Hematopoietic multipotent progenitor cell treated with erythropoietin and hydrocortisone succinate and interleukin-3 and kit ligand, for 8 days (in vitro differentiated cells): ENCODE measurements at regions not wholly inside any gene's neighbourhood (a gene's known extent, or its start where the extent isn't known, plus 50 kb on each side); places are given as distances from the start of the nearest gene placed in this dataset.

Experiments
- DNase-seq: peaks from one replicate; pipeline ENCODE4 v3.0.0-alpha.2; 2015

- no peak for DNase-seq
These were observed 146.5 kb downstream of the SYK start for GRCh38 chr9:90948156-90948555.

- DNase-seq = no peak
These were observed 149.0 kb downstream of the SYK start for GRCh38 chr9:90950600-90950999.

- DNase-seq = no peak
These were observed 151.6 kb downstream of the SYK start for GRCh38 chr9:90953200-90953599.

DNA sequence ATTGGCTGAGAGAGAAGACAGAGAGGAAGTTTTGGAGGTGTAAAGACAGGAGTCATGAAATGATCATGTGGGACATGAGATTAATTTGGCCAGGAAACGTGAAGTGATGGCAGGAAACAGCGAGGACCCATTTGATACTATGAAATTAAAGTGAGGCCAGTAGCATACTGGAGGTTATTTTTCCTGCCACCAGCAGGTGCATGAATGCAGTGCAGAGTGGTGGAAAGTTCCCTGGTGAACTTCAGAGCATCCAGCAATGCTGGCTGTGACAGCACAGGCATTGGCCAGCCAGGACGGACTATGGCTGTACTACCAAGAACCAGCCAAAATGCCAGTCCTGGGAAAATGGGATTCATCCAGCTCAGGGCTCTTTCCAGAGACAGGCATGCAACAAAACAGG is 152.2 kb downstream of the SYK start:
- DNase-seq = no peak

GRCh38 chr9:90956026-90956810 is 154.6 kb downstream of the SYK start:
- no peak for DNase-seq

- DNase-seq = no peak
These were observed 156.7 kb downstream of the SYK start for GRCh38 chr9:90958328-90958727.

- no peak for DNase-seq
These were observed 159.3 kb downstream of the SYK start for GRCh38 chr9:90960941-90961340.

DNA sequence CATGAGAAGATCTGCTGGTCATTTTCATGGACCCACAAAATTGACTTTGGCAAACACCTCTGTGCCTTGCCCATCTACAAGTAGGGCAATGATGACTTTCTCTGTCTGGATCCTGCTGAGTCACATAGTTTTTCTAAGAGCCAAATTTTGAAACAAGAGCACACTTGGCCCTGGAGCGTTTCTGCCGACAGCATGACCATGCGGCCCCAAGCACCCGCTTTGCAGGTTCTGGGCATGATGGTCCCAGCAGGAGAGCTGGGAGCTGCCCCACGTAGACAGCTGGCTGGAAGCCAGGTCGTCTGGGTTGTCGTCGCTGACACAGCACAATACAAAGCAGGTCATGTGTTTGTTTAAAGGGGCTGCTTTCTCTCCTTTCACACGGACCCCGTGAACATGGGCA is 159.8 kb downstream of the SYK start:
- no peak for DNase-seq

DNA sequence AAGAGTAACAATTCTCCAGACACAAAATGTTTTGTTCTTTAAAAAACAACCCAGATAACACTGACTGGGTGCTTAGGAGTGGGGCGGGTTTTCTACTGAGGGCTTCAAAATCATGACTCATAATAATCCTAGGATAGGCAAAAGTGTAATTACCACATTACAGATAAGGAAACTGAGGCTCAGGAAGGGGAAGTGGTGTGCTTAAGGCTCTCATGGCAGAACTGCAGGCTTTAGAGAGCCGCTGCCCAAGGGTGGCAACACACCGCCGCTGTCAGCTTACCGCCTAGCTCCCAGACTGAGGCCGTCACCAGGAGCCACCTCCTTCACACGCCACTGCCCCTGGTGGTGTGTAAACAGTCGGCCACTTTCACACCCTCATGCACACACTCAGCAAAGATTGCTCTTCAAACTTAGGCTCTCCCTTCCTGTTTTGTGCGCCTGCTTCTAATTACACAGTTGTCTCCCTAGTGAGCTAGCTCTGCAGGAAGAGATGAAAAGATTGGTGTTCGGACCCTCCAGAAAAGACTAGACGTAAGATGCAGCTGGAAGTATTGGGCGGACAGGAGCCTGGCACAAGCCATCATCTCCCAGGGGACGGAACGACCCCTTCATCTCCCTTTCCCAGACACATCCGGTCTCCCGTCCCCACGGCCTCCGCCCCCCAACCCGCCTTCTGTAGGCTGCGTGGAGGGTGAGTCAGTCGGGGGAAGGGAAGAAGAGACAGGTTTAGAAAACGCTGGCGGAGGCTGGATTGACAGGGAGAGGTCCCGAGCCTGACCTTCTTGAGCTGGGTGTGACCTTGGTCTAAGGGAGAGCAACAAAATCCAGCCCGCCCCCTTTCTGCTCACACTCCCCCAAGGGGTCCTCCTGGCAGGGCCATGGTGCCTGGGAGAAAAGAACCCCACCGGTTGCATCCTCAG is 162.7 kb downstream of the SYK start:
- DNase-seq = peak; percentile 7

DNA sequence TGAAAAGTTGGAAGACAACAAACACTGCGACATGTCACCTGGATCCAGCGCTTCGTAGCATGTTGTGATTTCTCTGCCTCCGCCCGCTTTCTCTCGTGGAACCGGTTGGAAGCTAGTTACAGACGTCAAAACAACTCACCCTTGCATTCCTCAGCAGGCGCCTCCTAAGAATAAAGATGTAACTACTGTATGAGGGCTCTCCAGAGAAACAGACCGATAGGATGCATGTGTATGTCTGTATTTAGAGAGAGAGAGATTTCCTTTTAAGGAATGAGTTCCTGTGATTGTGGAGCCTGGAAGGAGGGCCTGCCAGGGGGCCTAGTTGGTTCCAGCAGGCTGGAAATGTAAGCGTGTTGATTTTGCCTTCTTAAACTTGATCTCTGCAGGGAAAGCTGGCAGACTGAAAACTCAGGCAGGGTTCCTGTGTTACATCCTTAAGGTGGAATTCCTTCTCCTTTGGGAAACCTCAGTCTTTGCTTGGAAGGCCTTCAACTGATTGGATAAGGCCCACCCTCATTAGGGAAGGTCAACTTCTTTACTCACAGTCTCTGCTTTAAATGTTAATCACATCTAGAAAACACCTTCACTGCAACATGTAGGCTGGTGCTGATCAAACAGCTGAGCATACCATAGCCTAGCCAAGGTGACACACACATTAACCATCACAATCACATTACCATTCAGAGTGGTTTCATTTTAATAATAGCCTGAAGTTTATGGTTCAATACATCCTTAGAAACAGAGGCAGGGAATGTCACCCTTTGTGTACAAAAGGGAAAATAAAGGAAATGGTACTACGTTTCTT is 163.8 kb downstream of the SYK start:
- DNase-seq = no peak

DNA sequence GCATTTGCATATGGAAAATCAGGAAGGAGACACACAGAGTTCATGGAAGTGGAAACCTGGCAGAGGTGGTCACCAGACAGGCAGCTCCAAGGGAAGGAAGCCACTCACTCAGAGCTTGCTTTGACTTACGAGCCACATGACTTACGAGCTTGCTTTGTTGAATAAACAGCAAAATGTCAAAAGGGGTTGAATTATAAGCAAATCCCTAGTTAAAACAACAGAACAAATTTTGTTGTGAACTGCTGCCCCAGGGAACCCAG is 164.3 kb downstream of the SYK start:
- DNase-seq = no peak

- no peak for DNase-seq
These were observed 165.0 kb downstream of the SYK start for GRCh38 chr9:90966480-90967144.

- no peak for DNase-seq
These were observed 165.5 kb downstream of the SYK start for GRCh38 chr9:90967145-90967538.

DNA sequence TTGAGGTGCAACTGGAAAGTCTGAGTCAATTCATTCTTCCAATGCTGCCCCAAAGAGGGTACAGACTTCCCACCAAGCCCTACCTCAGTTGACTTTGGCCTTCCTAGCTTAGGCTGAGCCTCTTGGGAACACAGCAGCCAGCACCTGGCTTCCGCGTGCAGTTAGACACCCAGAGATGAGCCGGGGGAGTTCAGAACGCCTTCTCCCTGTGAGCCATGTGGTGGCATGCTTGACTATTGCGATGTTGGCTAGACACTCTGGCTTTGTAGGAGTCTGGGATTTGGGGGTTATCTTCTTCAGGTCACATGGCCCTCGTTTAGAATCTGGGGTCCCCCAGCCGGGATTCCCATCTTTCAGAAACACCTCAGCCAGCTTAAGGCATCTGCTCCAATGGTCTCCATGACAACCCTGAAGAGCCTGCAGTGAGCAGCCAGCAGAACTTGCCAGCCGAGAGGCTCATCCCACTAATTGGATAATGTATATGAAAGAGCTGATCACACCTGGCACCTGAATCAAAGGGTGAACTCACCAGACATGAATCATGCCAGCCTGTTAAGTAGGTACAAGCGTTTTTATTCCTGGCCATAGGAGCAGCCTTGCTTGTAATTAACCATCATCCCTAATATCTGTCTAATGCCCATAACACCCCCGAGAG is 167.5 kb downstream of the SYK start:
- DNase-seq = no peak

DNA sequence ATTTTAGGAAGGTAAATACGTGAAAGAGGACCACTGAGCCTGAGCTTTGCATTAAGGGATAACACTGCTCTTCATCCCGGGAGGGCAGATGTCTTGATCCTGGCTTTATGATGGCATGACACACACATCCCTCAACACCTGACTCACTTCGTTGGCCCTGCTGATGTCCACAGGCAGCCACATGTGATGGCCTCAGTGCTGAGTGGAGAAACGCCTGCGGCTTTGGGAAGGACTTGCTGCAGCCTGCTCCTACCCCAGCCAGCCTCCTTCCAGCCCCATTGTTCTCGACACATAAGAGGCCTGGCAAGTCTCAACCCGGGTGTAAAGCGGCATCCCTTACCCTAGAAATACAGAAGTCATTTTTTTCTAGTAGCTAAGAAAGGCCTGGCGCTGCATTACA is 169.0 kb downstream of the SYK start:
- DNase-seq = no peak

DNA sequence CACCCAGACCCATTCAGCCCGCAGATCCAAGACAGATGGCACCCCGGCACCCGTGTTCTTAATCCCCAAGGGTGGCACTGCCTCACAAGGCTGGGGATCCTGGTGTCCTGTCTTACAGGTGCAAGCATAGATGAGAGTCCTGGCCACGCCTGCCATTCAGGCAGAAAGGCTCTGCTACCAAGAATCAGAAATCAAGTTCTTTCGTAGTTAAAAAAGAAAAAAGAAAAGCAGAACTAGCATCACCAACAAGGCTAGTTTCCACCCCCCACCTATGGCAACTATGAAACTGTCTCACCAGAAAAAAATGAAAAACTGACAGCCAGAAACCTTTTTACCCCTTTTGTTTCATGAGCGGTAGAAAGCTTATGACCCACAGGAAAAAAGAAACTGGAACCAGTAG is 170.4 kb downstream of the SYK start:
- DNase-seq = no peak

DNA sequence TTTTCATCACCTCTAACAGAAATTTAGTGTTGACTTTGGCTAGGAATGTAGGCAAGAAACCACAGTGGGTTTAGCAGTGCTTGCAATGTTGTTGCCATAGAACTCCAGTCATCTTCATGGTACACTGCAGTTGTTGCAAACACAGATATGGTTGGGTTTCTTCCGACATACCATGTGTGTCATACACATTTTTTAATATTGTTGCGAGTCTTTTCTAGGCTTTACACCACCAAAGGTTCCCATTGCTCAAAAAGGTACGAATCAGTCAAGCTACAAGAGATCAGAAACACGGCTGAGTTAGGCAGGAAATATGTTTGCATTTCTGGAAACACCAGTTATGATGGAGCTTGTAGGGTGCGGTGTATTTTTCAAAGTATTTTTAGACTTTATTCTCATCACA is 172.4 kb downstream of the SYK start:
- no peak for DNase-seq

DNA sequence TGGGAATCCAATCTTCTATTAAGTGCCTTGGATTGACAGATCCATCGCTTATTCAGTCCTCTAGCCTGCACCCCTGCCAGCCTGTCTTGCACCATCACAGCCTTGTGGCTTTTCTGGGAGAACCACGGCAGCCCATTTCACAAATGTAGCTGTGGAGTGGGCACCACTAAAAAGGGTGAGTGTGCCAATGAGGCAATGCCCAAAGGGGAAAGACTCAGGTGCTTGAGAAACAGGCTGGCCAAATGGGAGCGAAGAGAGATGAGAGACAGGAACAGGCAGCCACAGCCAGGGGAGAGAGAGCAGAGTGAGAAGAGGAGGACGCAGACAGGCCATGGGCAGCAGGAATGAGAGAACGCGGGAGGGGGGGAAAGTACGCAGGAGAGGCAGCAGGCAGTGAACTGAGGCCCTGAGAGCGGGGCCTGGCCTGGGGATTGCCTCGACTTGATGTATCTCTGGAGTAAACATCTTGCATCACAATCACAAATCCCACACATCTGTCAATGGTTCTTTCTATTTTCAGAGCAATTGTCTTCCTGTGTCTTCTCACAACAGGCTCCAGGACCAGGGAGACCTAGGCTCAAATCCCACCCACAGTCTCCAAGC is 173.1 kb downstream of the SYK start:
- DNase-seq = no peak

DNA sequence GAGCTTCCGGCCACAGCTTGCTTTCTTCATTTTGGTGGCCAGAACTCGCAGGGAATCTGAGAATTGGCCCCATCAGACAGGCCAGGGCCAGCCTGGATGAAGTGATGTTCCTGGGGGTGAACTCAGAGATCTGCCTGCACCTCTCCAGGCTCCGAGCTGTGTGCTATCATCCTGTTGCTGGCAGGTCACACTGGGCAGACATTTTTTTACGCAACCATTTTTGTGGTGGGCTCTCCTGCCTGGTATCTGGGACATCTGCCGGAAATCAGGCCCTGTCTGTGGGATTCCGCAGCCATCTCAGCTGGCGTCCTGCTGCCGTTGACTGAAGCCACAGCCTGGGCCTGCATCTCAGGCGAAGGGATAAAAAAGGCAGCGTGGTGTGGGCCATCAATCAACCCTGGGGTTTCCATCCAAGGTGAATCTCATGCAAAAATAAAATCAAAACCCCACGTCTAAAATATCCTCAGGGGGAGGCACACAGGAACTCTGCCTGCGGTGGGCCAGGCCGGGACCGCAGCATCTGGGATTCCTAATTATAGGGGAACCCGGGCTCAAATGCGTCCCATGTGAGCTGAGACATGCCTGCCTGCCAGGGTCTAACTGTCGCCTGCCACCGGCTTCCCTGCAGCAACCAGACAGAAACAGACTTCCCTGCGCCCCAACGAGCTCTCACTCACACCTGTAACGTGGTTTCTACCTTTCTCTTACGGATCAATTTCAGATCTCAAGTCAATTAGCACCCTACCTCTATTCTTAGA is 174.3 kb downstream of the SYK start:
- DNase-seq = no peak

DNA sequence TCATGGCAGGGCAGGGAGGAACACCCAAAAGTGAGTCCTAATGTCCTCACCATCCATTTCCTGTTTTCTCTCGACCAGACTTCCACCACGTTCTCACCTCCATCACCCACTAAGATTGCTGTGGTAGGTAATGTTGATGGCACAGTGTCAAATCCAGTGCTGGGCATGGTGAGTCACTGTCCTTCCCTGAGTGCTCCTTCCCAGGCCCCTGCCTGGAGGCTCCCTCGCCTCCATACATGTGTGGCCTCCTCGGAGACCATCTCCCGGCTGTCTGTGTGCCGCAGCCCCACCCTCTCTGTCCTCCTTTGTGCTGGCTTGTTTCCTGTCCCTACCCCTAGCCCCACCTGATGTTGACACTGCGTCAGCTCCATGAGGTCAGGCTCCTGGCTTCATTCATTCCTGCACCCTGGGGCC is 177.5 kb downstream of the SYK start:
- DNase-seq = no peak

DNA sequence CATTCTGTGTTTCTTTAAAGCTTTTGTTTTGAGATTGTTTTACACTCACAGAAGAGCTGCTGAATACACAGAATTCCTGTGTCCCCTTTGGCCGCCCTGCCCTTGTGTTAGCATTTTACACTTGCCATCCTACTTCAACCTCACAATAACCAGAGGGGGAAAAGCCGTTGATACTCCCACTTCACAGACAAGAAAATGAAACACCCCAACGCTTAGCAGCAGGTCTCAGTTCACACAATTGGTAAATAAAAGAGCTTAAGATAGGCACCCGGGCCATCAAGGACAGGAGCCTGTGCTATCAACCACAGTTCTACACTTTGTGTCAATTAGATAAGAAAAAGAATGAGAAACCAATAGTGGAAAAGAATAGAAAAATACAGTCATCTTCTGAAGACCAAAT is 178.0 kb downstream of the SYK start:
- peak; percentile 53 for DNase-seq
